SK-N-SH (cell line): ENCODE measurements at regions not wholly inside any gene's neighbourhood (a gene's known extent, or its start where the extent isn't known, plus 50 kb on each side); places are given as distances from the start of the nearest gene placed in this dataset.

Experiments used
- CTCF ChIA-PET: fragments of 300-600, 350-600 bp; formaldehyde crosslinking; extraction: SDS; loops from one replicate; lab custom pipeline; 2021; lab: Yijun Ruan, JAX
- POLR2A ChIA-PET: fragments of 350-600 bp; sonication (Branson Sonifier 250); formaldehyde crosslinking; extraction: SDS; loops from one replicate; lab custom pipeline; 2020; ENCODE audit warnings: antibody characterized with exemption, inconsistent platforms; lab: Yijun Ruan, JAX
- DNase-seq: peaks from one replicate; pipeline ENCODE4 v3.0.0; 2012
- H2AFZ ChIP-seq: fragments of 200-600 bp; sonication (generic); 2 replicates; pipeline ENCODE4 v1.8.1; 2016; ENCODE audit warnings: antibody characterized with exemption, mild to moderate bottlenecking, low read depth
- H3F3A ChIP-seq: fragments of 200-600 bp; sonication (generic); replicated peaks from 2 replicates; pipeline ENCODE3; 2016; ENCODE audit warnings: antibody characterized with exemption, mild to moderate bottlenecking; ENCODE audit not compliant: insufficient read depth
- H3K27ac ChIP-seq, 2 experiments: fragments of 200-500 bp in 1 of 2; fragments of 200-600 bp in 1 of 2; sonication (Bioruptor generic) in 1 of 2; sonication (generic), shearing (Covaris generic) in 1 of 2; 2 replicates each; pipeline versions ENCODE4 v1.5.1 to v1.6.1; 2014 to 2016; ENCODE audit warnings: low read depth in 2 of 2, inconsistent platforms in 1 of 2, low read length in 1 of 2, mild to moderate bottlenecking in 1 of 2, mixed read lengths in 1 of 2
- H3K27me3 ChIP-seq: fragments of 200-600 bp; sonication (generic), shearing (Covaris generic); 2 replicates; pipeline ENCODE4 v1.6.1; 2016; ENCODE audit warnings: mixed run types; ENCODE audit not compliant: insufficient read depth
- H3K36me3 ChIP-seq, 2 experiments: fragments of 200-500 bp in 1 of 2; fragments of 200-600 bp in 1 of 2; sonication (Bioruptor generic) in 1 of 2; sonication (generic) in 1 of 2; replicated peaks in 1 of 2; 2 replicates each; pipeline versions ENCODE3 to v1.5.1; 2014 to 2016; ENCODE audit warnings: low read length in 1 of 2, mild to moderate bottlenecking in 1 of 2; ENCODE audit not compliant: insufficient read depth in 2 of 2, control insufficient read depth in 1 of 2
- H3K4me1 ChIP-seq, 2 experiments: fragments of 200-500 bp in 1 of 2; fragments of 200-600 bp in 1 of 2; sonication (Bioruptor generic) in 1 of 2; sonication (generic), shearing (Covaris generic) in 1 of 2; 2 replicates each; pipeline versions ENCODE4 v1.5.1 to v1.6.1; 2014 to 2016; ENCODE audit warnings: low read depth in 1 of 2, low read length in 1 of 2, mixed run types in 1 of 2; ENCODE audit not compliant: insufficient read depth in 2 of 2, control insufficient read depth in 1 of 2
- H3K4me2 ChIP-seq: fragments of 200-600 bp; sonication (generic), shearing (Covaris generic); 2 replicates; pipeline ENCODE4 v1.6.1; 2017; ENCODE audit warnings: mixed run types
- H3K4me3 ChIP-seq, 2 experiments: fragments of 200-500 bp in 1 of 2; fragments of 200-600 bp in 1 of 2; sonication (Bioruptor generic) in 1 of 2; sonication (generic), shearing (Covaris generic) in 1 of 2; 2 replicates each; pipeline versions ENCODE4 v1.5.1 to v1.8.1; 2014 to 2016; ENCODE audit warnings: low read depth in 2 of 2, inconsistent platforms in 1 of 2, low read length in 1 of 2, mild to moderate bottlenecking in 1 of 2, mixed read lengths in 1 of 2, moderate library complexity in 1 of 2
- H3K79me2 ChIP-seq: fragments of 200-600 bp; sonication (generic); 2 replicates; pipeline ENCODE4 v1.8.1; 2017; ENCODE audit warnings: mild to moderate bottlenecking; ENCODE audit not compliant: insufficient read depth
- H3K9ac ChIP-seq: fragments of 200-600 bp; sonication (generic); 2 replicates; pipeline ENCODE4 v1.6.1; 2017; ENCODE audit warnings: mixed run types
- H3K9me2 ChIP-seq: fragments of 200-600 bp; sonication (generic); 2 replicates; pipeline ENCODE4 v1.6.1; 2017; ENCODE audit warnings: mixed run types
- H3K9me3 ChIP-seq: fragments of 200-600 bp; sonication (generic); 2 replicates; pipeline ENCODE4 v1.6.1; 2017; ENCODE audit warnings: mixed run types, mild to moderate bottlenecking, moderate library complexity
- H4K20me1 ChIP-seq: fragments of 200-600 bp; sonication (generic); 2 replicates; pipeline ENCODE4 v1.6.1; 2017; ENCODE audit warnings: mild to moderate bottlenecking, mixed run types; ENCODE audit not compliant: insufficient read depth
- CTCF ChIP-seq: fragments of 200-600 bp; sonication (generic); IDR thresholded peaks from 2 replicates; pipeline ENCODE4 v1.6.1; 2017; ENCODE audit warnings: antibody characterized with exemption, mild to moderate bottlenecking, moderate library complexity
- FOSL2 ChIP-seq: IDR thresholded peaks from 2 replicates; pipeline ENCODE4 v1.4.0; 2012; ENCODE audit warnings: low read depth, mild to moderate bottlenecking, moderate library complexity, borderline replicate concordance
- MAX ChIP-seq: IDR thresholded peaks from 2 replicates; pipeline ENCODE4 v1.4.0; 2012; ENCODE audit warnings: low read depth
- MEF2A ChIP-seq: IDR thresholded peaks from 2 replicates; pipeline ENCODE4 v1.4.0; 2012; ENCODE audit warnings: low read depth, borderline replicate concordance
- MXI1 ChIP-seq: IDR thresholded peaks from 2 replicates; pipeline ENCODE4 v1.6.1; 2012; ENCODE audit warnings: mild to moderate bottlenecking, low read depth, low read length, improper control_type of control experiment
- POLR2AphosphoS5 ChIP-seq: IDR thresholded peaks from 2 replicates; pipeline ENCODE4 v1.6.1; 2012; ENCODE audit warnings: low read depth, low read length
- REST ChIP-seq: IDR thresholded peaks from 2 replicates; pipeline ENCODE4 v1.6.1; 2012; ENCODE audit warnings: mild to moderate bottlenecking, low read depth, low read length, moderate library complexity
- RFX5 ChIP-seq: IDR thresholded peaks from 2 replicates; pipeline ENCODE4 v1.6.1; 2012; ENCODE audit warnings: mild to moderate bottlenecking, improper control_type of control experiment, low read length
- TEAD4 ChIP-seq: IDR thresholded peaks from 2 replicates; pipeline ENCODE4 v1.4.0; 2012; ENCODE audit warnings: mild to moderate bottlenecking, borderline replicate concordance; ENCODE audit not compliant: insufficient read depth
- YY1 ChIP-seq: IDR thresholded peaks from 2 replicates; pipeline ENCODE4 v1.4.0; 2012; ENCODE audit warnings: low read depth, mild to moderate bottlenecking
- WGBS: methylation state at CpG from one replicate; pipeline ENCODE4 v1.1.6; 2017; ENCODE audit warnings: low lambda C conversion rate; 5-methylcytosine and 5-hydroxymethylcytosine counted together
- TF ChIP-seq, protein P1 (sequence below): IDR thresholded peaks from 2 replicates; pipeline ENCODE4; 2012
- TF ChIP-seq, protein P2 (sequence below): IDR thresholded peaks from 2 replicates; pipeline ENCODE4 v1.4.0; 2012; ENCODE audit warnings: low read depth, borderline replicate concordance

DNA sequence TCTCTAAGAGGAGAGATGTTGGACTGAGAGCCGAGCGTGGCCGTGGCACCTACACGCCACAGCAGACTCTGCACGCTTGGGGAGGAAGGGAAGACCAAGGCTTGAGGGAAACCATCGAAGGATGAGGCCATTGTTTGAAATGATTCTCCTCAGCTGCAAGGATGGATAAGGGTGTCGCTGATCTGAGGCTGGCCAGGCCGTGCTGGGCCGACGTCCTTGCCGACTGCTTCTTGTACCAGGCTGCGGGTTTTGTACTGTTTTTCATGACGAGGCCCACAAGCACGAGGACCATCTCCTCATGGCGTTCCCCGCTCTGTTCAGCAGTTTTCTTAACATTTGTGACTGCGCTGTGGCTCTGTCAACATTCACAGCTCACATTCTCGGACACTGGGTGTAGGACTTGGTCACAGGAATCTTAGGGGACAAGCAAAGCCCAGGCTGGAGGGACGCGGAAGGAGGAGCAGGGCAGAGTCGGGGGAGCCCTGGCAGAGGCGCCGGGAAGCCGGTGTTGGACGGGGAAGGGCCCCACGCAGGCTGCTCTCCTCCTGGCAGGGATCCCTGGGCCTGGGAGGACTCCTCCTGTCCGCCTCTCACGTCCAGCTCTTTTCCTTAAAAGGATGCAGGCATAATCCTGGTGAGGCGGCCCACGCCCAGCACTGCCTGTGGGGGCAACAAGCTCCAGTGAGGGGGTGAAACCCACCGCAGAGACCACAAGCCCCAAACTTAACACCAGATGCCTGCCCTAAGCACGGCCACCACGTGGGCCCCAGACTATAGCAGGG is 259.0 kb upstream of the SALL3 start:
- Histone ChIP-seq H3K27me3 (peaks cover 50% of the 10 kb centered on the region), H3K4me2 (no peak overlapping the region), H3K27ac (no peak overlapping the region), H3K4me3 (no peak overlapping the region), H3K36me3 (no peaks in the 10 kb centered on the region), H3K9ac (no peak overlapping the region), H3F3A (no peaks in the 10 kb centered on the region), H2AFZ (no peak overlapping the region), H3K4me1 (no peaks in the 10 kb centered on the region), H3K9me3 (no peaks in the 10 kb centered on the region), H3K79me2 (no peaks in the 10 kb centered on the region), H3K9me2 (no peaks in the 10 kb centered on the region), H4K20me1 (no peaks in the 10 kb centered on the region)
- POLR2A ChIA-PET = interaction anchor here (0.5 kb wide), 1 partner anchor 261 kb away, joined by 3 read pairs; no protein-coding TSS in a partner anchor
- 26% methylated on average over 24 of the region's 33 CpGs for WGBS
- TF ChIP-seq TEAD4 (no peak), MEF2A (no peak), MXI1 (no peak), MAX (no peak), FOSL2 (no peak), CTCF (no peak), REST (no peak), YY1 (no peak), POLR2AphosphoS5 (no peak), RFX5 (no peak)
- TF ChIP-seq, protein P1, sequence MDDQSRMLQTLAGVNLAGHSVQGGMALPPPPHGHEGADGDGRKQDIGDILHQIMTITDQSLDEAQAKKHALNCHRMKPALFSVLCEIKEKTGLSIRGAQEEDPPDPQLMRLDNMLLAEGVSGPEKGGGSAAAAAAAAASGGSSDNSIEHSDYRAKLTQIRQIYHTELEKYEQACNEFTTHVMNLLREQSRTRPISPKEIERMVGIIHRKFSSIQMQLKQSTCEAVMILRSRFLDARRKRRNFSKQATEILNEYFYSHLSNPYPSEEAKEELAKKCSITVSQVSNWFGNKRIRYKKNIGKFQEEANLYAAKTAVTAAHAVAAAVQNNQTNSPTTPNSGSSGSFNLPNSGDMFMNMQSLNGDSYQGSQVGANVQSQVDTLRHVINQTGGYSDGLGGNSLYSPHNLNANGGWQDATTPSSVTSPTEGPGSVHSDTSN = no peak
- TF ChIP-seq, protein P2, sequence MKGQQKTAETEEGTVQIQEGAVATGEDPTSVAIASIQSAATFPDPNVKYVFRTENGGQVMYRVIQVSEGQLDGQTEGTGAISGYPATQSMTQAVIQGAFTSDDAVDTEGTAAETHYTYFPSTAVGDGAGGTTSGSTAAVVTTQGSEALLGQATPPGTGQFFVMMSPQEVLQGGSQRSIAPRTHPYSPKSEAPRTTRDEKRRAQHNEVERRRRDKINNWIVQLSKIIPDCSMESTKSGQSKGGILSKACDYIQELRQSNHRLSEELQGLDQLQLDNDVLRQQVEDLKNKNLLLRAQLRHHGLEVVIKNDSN = no peak
- DNase-seq = no peak
- CTCF ChIA-PET = no interaction called here
